PC-9 (cell line): ENCODE measurements at regions not wholly inside any gene's neighbourhood (a gene's known extent, or its start where the extent isn't known, plus 50 kb on each side); places are given as distances from the start of the nearest gene placed in this dataset.

Source experiments
- BruUV-seq: library from RNA; stranded (reverse); fragments of 400-500 nt; replicated peaks from 2 replicates; lab custom pipeline; 2021; lab: Mats Ljungman, UMichigan
- CTCF ChIA-PET: fragments of 300-600 bp; sonication (Branson Sonifier 250); formaldehyde crosslinking; loops from one replicate; lab custom pipeline; 2022; ENCODE audit warnings: antibody characterized with exemption; lab: Charles Lee
- POLR2A ChIA-PET: fragments of 300-600 bp; sonication (Branson Sonifier 250); formaldehyde crosslinking; loops from one replicate; lab custom pipeline; 2022; ENCODE audit warnings: antibody characterized with exemption; ENCODE audit not compliant: unreplicated experiment; lab: Charles Lee
- DNase-seq, 2 experiments: peaks; one replicate each; pipeline versions ENCODE4 v3.0.0 to v3.0.0-alpha.2; 2015 to 2022; ENCODE audit warnings: mixed read lengths in 1 of 2
- H2AFZ ChIP-seq: fragments of 200-600 bp; sonication (generic); 2 replicates; pipeline ENCODE4 v1.8.1; 2017; ENCODE audit warnings: antibody characterized with exemption
- H3F3A ChIP-seq: fragments of 200-600 bp; sonication (generic); 2 replicates; pipeline ENCODE4 v1.8.1; 2017; ENCODE audit warnings: antibody characterized with exemption, mild to moderate bottlenecking, low read depth; ENCODE audit not compliant: insufficient read depth
- H3K27ac ChIP-seq: fragments of 200-600 bp; sonication (generic); 2 replicates; pipeline ENCODE4 v1.6.1; 2016; ENCODE audit warnings: mixed run types
- H3K27me3 ChIP-seq: fragments of 200-600 bp; sonication (generic); 2 replicates; pipeline ENCODE4 v1.6.1; 2016; ENCODE audit warnings: low read depth, mixed run types; ENCODE audit not compliant: insufficient read depth
- H3K36me3 ChIP-seq: fragments of 200-600 bp; sonication (generic); 2 replicates; pipeline ENCODE4 v1.6.1; 2016; ENCODE audit warnings: low read depth, mixed run types
- H3K4me1 ChIP-seq: fragments of 200-600 bp; sonication (generic); replicated peaks from 2 replicates; pipeline ENCODE4 v1.6.1; 2016; ENCODE audit warnings: mixed run types; ENCODE audit not compliant: insufficient read depth
- H3K4me2 ChIP-seq: fragments of 200-600 bp; sonication (generic); 2 replicates; pipeline ENCODE4 v1.6.1; 2017; ENCODE audit warnings: mixed run types
- H3K4me3 ChIP-seq: fragments of 200-600 bp; sonication (generic); 2 replicates; pipeline ENCODE4 v1.6.1; 2016; ENCODE audit warnings: mixed run types
- H3K79me2 ChIP-seq: fragments of 200-600 bp; sonication (generic); 2 replicates; pipeline ENCODE4 v1.6.1; 2017; ENCODE audit warnings: low read depth, mixed run types
- H3K9me2 ChIP-seq: fragments of 200-600 bp; sonication (generic); 2 replicates; pipeline ENCODE4 v1.8.1; 2017; ENCODE audit warnings: mild to moderate bottlenecking; ENCODE audit not compliant: insufficient read depth
- H3K9me3 ChIP-seq: fragments of 200-600 bp; sonication (generic); 2 replicates; pipeline ENCODE4 v1.8.1; 2016; ENCODE audit warnings: low read depth; ENCODE audit not compliant: insufficient read depth
- H4K20me1 ChIP-seq: fragments of 200-600 bp; sonication (generic); 2 replicates; pipeline ENCODE4 v1.8.1; 2017; ENCODE audit not compliant: insufficient read depth
- EZH2 ChIP-seq: fragments of 200-600 bp; sonication (generic); IDR thresholded peaks from 2 replicates; pipeline ENCODE4 v1.8.0; 2017; ENCODE audit warnings: antibody characterized with exemption, low read depth
- intact Hi-C: fragments of 100-400 bp; cut with micrococcal nuclease; formaldehyde crosslinking; loops from one replicate; pipeline ENCODE4 v1.10.0; 2022; ENCODE audit not compliant: unreplicated experiment
- TF ChIP-seq, protein P1 (sequence below): fragments of 200-600 bp; sonication (generic); conservative IDR thresholded peaks from 2 replicates; pipeline ENCODE4 v1.6.1; 2017; ENCODE audit warnings: mixed run types, antibody characterized with exemption, mild to moderate bottlenecking, moderate library complexity

DNA sequence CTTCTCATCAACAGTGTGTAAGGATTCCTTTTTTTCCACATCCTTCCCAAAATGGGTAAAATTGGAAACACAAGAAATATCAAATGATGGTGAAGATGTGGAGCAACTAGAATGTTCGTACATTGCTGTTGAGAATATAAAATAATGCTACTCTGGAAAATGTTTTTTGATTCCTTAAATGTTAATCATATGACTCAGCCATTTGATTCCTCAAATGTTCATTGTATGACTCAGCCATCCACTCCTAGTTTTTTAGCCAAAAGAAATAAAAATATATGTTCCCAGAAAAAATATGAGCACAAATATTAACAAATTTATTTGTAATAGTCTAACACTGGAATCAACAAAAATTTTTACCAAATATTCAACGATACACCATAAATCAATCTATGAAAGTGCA is 1108.6 kb downstream of the LRFN5 start:
- no peaks in the 10 kb centered on the region for H3K9me2 ChIP-seq
- H2AFZ ChIP-seq: no peak overlapping the region
- no peaks in the 10 kb centered on the region for H3K4me1 ChIP-seq
- BruUV-seq: no TSS peak
- no peak overlapping the region for H3K27ac ChIP-seq
- no peaks in the 10 kb centered on the region for H4K20me1 ChIP-seq
- H3K4me2 ChIP-seq: no peak overlapping the region
- no peak for DNase-seq
- no peaks in the 10 kb centered on the region for H3F3A ChIP-seq
- no peaks in the 10 kb centered on the region for H3K36me3 ChIP-seq
- no peaks in the 10 kb centered on the region for H3K27me3 ChIP-seq
- no peak overlapping the region for H3K4me3 ChIP-seq
- no peaks in the 10 kb centered on the region for H3K79me2 ChIP-seq
- ChIA-PET POLR2A (no interaction called here), CTCF (no interaction called here)
- TF ChIP-seq, protein P1, sequence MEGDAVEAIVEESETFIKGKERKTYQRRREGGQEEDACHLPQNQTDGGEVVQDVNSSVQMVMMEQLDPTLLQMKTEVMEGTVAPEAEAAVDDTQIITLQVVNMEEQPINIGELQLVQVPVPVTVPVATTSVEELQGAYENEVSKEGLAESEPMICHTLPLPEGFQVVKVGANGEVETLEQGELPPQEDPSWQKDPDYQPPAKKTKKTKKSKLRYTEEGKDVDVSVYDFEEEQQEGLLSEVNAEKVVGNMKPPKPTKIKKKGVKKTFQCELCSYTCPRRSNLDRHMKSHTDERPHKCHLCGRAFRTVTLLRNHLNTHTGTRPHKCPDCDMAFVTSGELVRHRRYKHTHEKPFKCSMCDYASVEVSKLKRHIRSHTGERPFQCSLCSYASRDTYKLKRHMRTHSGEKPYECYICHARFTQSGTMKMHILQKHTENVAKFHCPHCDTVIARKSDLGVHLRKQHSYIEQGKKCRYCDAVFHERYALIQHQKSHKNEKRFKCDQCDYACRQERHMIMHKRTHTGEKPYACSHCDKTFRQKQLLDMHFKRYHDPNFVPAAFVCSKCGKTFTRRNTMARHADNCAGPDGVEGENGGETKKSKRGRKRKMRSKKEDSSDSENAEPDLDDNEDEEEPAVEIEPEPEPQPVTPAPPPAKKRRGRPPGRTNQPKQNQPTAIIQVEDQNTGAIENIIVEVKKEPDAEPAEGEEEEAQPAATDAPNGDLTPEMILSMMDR: no peak
- TF ChIP-seq EZH2: no peak
- intact Hi-C loops: no loop called here
- H3K9me3 ChIP-seq: peaks cover 7% of the 10 kb centered on the region

DNA sequence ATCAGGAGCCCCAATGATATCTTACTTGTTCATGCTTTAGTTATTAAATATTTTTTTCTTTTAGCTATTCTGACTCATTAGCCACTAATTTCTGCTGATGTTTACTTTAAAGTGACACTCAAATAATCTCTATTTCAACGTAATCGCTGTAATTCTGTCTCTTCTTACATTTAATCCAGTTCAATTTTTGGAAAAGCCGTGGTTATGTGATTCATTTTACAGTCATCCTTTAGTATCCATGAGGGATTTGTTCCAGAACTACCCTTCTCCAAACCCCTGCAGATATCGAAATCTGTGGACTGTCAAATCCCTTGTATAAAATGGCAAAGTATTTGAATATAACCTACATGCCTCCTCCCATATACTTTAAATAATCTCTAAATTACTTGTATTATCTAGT is 1103.4 kb downstream of the LRFN5 start:
- intact Hi-C loops: no loop called here
- no peak for DNase-seq
- Histone ChIP-seq H4K20me1 (no peaks in the 10 kb centered on the region), H2AFZ (no peak overlapping the region), H3K27ac (no peak overlapping the region), H3K9me2 (no peaks in the 10 kb centered on the region), H3K4me3 (no peak overlapping the region), H3K27me3 (no peaks in the 10 kb centered on the region), H3K36me3 (no peaks in the 10 kb centered on the region), H3K9me3 (peaks cover 4% of the 10 kb centered on the region), H3K79me2 (no peaks in the 10 kb centered on the region), H3K4me1 (no peaks in the 10 kb centered on the region), H3F3A (no peaks in the 10 kb centered on the region), H3K4me2 (no peak overlapping the region)
- POLR2A ChIA-PET: no interaction called here
- CTCF ChIA-PET: no interaction called here
- TF ChIP-seq, protein P1: no peak
- TF ChIP-seq EZH2: no peak
- no TSS peak for BruUV-seq

DNA sequence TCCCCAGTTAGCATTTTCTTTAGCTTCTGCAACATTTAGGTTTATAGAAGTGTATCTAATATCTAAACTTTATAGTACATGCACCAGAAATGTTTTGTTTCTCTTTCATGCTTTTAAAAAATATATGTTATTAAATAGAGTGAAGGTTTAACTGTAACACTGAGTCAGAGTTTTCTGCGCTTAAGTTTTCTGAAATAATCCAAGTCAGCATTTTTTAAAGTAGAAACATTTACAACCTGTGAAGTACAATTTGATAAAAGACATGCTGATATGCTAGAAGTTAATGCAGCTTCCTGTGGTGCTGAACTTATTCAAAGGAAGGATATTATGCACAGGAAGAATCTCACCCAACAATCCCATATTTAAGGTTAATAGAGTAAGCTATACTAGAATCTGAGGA is 1096.8 kb downstream of the LRFN5 start:
- no peaks in the 10 kb centered on the region for H3F3A ChIP-seq
- CTCF ChIA-PET: no interaction called here
- BruUV-seq: no TSS peak
- DNase-seq: no peak
- H3K27ac ChIP-seq: no peak overlapping the region
- no peaks in the 10 kb centered on the region for H3K36me3 ChIP-seq
- no peaks in the 10 kb centered on the region for H3K79me2 ChIP-seq
- no peak overlapping the region for H3K4me2 ChIP-seq
- no peak overlapping the region for H3K4me3 ChIP-seq
- no peaks in the 10 kb centered on the region for H4K20me1 ChIP-seq
- no peaks in the 10 kb centered on the region for H3K9me3 ChIP-seq
- TF ChIP-seq, protein P1: no peak
- no peak for TF ChIP-seq EZH2
- POLR2A ChIA-PET: no interaction called here
- intact Hi-C loops: no loop called here
- no peak overlapping the region for H2AFZ ChIP-seq
- H3K4me1 ChIP-seq: no peaks in the 10 kb centered on the region
- H3K27me3 ChIP-seq: no peaks in the 10 kb centered on the region
- H3K9me2 ChIP-seq: no peaks in the 10 kb centered on the region
